ENCODE measurements at regions not wholly inside any gene's neighbourhood (a gene's known extent, or its start where the extent isn't known, plus 50 kb on each side); places are given as distances from the start of the nearest gene placed in this dataset.

DNA sequence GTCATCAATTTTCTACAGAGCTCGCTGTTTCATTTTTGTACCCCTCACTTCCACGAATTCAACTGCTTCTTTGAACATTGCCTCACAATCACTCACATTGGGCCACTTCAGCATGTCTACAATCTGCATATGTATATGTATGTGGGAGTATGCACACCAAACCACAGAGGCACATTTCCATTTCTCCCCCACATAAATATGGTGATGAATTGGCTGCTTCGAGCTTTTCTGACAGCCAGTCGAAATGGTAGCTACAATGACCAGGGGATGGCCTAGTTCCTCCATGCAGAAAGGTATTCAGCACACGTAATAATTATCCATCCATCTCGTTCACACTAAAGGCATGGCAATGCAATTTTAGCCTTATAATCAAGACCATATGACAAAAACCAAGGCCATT is 229.6 kb upstream of the ESRRG start:
- TF ChIP-seq, protein P1, sequence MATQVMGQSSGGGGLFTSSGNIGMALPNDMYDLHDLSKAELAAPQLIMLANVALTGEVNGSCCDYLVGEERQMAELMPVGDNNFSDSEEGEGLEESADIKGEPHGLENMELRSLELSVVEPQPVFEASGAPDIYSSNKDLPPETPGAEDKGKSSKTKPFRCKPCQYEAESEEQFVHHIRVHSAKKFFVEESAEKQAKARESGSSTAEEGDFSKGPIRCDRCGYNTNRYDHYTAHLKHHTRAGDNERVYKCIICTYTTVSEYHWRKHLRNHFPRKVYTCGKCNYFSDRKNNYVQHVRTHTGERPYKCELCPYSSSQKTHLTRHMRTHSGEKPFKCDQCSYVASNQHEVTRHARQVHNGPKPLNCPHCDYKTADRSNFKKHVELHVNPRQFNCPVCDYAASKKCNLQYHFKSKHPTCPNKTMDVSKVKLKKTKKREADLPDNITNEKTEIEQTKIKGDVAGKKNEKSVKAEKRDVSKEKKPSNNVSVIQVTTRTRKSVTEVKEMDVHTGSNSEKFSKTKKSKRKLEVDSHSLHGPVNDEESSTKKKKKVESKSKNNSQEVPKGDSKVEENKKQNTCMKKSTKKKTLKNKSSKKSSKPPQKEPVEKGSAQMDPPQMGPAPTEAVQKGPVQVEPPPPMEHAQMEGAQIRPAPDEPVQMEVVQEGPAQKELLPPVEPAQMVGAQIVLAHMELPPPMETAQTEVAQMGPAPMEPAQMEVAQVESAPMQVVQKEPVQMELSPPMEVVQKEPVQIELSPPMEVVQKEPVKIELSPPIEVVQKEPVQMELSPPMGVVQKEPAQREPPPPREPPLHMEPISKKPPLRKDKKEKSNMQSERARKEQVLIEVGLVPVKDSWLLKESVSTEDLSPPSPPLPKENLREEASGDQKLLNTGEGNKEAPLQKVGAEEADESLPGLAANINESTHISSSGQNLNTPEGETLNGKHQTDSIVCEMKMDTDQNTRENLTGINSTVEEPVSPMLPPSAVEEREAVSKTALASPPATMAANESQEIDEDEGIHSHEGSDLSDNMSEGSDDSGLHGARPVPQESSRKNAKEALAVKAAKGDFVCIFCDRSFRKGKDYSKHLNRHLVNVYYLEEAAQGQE (IDR thresholded peaks at IDR 0.05; ENCODE audit: low read depth) = no peak
- TF ChIP-seq TEAD4 (IDR thresholded peaks at IDR 0.05) = no peak
